ENCODE measurements at regions not wholly inside any gene's neighbourhood (a gene's known extent, or its start where the extent isn't known, plus 50 kb on each side); places are given as distances from the start of the nearest gene placed in this dataset.

DNA sequence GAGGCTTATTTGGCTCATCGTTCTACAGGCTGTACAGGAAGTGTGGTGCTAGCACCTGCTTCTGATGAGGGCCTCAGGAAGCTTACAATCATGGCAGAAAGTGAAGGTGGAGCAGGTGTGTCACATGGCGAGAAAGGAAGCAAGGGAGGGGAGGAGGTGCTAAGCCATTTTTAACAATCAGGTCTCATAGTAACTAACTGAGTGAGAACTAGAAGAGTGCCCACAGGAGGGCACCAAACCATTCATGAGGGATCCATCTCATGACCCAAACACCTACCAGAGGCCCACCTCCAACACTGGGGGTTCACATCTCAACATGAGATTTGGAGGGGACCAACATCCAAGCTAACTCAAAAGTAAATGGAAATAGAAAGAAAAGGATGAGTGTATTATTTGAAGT is 78.1 kb downstream of the CXCL12 start:
- Histone ChIP-seq H3K4me3 (ENCODE audit: low read depth, low read length) (no peak overlapping the region), H3K27me3 (ENCODE audit: control insufficient read depth, insufficient read depth, low read length) (no peaks in the 10 kb centered on the region), H3K27ac (ENCODE audit: low read depth, low read length) (no peak overlapping the region), H3K36me3 (ENCODE audit: control insufficient read depth, insufficient read depth, low read length) (no peaks in the 10 kb centered on the region), H3K4me1 (ENCODE audit: control insufficient read depth, insufficient read depth, low read length) (peaks cover 15% of the 10 kb centered on the region), H3K9me3 (ENCODE audit: control insufficient read depth, insufficient read depth, low read length) (no peaks in the 10 kb centered on the region)
- DNase-seq (ENCODE audit: low read depth in 4 of 6, low spot score in 6 of 6): peak in 1 of 6 donors; percentile 13
- 75% methylated on average over 1 of the region's 2 CpGs for WGBS (ENCODE audit: insufficient coverage)

DNA sequence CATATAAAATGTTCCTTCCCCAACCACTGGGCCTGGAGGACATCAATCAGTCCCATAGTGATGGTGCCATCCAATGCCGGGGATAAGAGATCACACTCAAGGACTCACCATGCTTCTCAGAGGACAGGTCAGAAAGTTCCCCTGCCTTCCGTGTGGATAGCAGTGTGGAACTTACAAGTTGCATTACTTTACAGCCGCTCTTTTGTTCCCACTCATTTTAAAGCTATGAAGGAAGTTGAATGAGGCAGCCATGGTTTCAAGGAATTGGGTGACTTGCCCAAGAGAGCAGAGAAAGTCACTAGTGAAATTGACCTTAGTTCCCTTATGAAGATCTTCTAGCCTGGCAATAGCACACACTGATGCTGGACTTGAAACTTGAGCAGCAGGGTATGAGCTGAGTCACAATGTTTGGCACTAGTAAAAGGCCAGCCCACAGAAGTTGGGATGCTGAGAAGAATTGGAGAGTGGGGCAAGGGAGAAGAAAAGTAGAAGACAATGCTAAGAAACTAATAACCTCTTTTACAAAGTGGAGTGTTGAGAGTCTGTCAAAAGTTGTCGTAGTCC is 78.7 kb downstream of the CXCL12 start:
- no peaks in the 10 kb centered on the region for H3K27me3 ChIP-seq (ENCODE audit: control insufficient read depth, insufficient read depth, low read length)
- H3K4me1 ChIP-seq (ENCODE audit: control insufficient read depth, insufficient read depth, low read length): peaks cover 17% of the 10 kb centered on the region
- no peaks in the 10 kb centered on the region for H3K36me3 ChIP-seq (ENCODE audit: control insufficient read depth, insufficient read depth, low read length)
- no peak overlapping the region for H3K4me3 ChIP-seq (ENCODE audit: low read depth, low read length)
- 50% methylated on average over 2 of the region's 4 CpGs for WGBS (ENCODE audit: insufficient coverage)
- no peak for DNase-seq (ENCODE audit: low read depth in 4 of 6, low spot score in 6 of 6)
- H3K9me3 ChIP-seq (ENCODE audit: control insufficient read depth, insufficient read depth, low read length): no peaks in the 10 kb centered on the region
- H3K27ac ChIP-seq (ENCODE audit: low read depth, low read length): no peak overlapping the region

DNA sequence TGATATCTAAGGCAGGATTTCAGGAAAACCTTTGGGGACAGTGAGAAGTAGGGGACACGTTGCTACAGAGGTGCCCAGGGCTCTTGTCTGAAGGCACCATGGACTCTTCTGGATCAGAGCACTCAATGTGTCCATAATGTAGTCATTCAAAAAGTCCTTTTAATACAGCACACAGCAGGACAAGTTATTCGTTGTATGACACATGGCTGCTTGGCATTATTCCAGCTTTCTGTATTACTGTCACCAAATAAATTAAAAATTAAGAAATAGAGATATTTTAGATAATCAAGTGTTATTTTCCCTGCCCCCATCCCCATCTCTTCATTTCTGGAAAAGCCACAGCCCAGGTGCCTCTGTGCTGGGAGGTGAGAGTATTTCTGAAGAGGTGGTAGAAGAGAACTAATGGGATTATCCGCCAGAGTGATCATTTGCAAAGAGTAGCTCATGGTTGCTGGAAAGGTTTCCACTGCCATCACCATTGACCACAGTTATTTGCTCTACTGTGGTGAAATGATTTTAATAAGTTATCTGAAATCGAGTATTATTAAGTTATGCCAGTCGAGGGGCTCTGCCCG is 83.0 kb downstream of the CXCL12 start:
- Histone ChIP-seq H3K4me1 (ENCODE audit: control insufficient read depth, insufficient read depth, low read length) (peaks cover 18% of the 10 kb centered on the region), H3K4me3 (ENCODE audit: low read depth, low read length) (no peak overlapping the region), H3K9me3 (ENCODE audit: control insufficient read depth, insufficient read depth, low read length) (no peaks in the 10 kb centered on the region), H3K27ac (ENCODE audit: low read depth, low read length) (no peak overlapping the region), H3K27me3 (ENCODE audit: control insufficient read depth, insufficient read depth, low read length) (no peaks in the 10 kb centered on the region), H3K36me3 (ENCODE audit: control insufficient read depth, insufficient read depth, low read length) (no peaks in the 10 kb centered on the region)
- DNase-seq (ENCODE audit: low read depth in 4 of 6, low spot score in 6 of 6): peak in 1 of 6 donors; percentile 55
- WGBS (ENCODE audit: insufficient coverage): 71% methylated on average over 4 of the region's 6 CpGs

DNA sequence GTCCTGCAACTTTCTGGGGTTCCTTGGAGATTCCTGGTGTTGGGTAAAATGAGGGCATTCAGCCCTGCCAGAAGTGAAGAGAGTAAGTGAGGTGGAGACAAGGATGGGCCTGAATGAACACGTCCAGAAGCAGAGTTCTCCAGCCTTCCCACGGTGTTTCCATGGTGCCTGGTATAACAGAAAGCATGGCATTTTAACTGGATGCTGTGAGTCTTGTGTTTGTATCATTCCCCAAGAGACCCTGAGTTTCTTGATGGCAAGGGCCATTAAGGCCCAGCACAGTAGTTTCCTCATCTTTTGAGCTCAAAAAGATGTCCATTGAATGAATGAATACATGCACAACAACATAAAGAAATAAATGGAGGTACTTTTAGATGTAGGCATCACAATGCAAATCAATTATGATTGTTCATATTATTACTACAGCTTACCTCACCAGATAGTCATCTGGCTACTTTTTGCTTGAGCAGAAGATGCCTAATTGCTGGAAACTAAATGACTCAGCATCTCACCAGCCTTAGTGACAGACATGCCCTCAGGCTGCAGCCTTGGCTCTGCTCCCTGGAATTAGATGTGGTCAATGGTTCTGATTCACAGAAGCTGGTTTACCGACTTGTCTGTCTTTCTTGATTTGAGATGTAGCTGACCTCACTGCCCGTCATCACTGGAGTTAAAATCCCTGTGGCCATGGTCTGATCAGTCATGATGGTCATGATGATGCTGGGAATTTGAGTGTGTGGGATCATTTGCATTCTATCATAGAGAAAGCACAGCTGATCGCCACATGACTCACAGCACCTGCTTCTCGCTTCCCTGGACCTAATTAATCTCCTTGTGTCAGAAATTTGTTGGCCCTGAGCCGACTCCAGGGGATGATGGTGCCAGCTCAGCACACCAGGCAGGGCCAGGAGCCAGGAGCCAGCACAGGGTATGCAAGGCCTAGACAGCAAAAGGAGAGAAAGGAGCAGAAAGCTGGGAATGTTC is 83.9 kb downstream of the CXCL12 start:
- peak in 2 of 6 donors; percentile 81 to 91 for DNase-seq (ENCODE audit: low read depth in 4 of 6, low spot score in 6 of 6)

DNA sequence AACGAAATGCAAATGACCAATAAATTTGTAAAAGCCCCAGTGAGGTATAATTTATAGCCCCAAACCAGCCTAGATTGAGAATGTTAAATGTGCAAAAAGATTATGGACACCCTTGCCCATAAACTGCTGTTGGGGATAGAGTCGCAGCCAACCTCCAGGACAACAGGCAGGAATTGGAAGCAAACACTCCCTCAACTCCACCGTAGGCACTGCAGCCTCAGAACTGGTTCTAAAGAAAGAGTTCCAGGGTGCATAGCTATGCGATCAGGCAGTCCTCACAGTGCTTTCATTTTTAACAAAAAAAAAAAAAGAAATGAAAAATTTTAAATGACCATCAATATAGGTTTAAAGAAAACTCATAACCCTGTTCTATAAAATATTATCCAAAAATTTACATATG is 86.2 kb downstream of the CXCL12 start:
- no peaks in the 10 kb centered on the region for H3K9me3 ChIP-seq (ENCODE audit: control insufficient read depth, insufficient read depth, low read length)
- peaks cover 3% of the 10 kb centered on the region for H3K27me3 ChIP-seq (ENCODE audit: control insufficient read depth, insufficient read depth, low read length)
- H3K36me3 ChIP-seq (ENCODE audit: control insufficient read depth, insufficient read depth, low read length): no peaks in the 10 kb centered on the region
- H3K4me1 ChIP-seq (ENCODE audit: control insufficient read depth, insufficient read depth, low read length): peaks cover 19% of the 10 kb centered on the region
- H3K27ac ChIP-seq (ENCODE audit: low read depth, low read length): no peak overlapping the region
- no peak for DNase-seq (ENCODE audit: low read depth in 4 of 6, low spot score in 6 of 6)
- 57% methylated on average over 1 of the region's 4 CpGs for WGBS (ENCODE audit: insufficient coverage)
- H3K4me3 ChIP-seq (ENCODE audit: low read depth, low read length): no peak overlapping the region

More for the DNA sequence above, 83.9 kb downstream of the CXCL12 start:
- H3K4me1 ChIP-seq (ENCODE audit: control insufficient read depth, insufficient read depth, low read length): peaks cover 18% of the 10 kb centered on the region
- H3K36me3 ChIP-seq (ENCODE audit: control insufficient read depth, insufficient read depth, low read length): no peaks in the 10 kb centered on the region
- H3K27me3 ChIP-seq (ENCODE audit: control insufficient read depth, insufficient read depth, low read length): no peaks in the 10 kb centered on the region
- H3K27ac ChIP-seq (ENCODE audit: low read depth, low read length): no peak overlapping the region
- H3K4me3 ChIP-seq (ENCODE audit: low read depth, low read length): no peak overlapping the region
- no peaks in the 10 kb centered on the region for H3K9me3 ChIP-seq (ENCODE audit: control insufficient read depth, insufficient read depth, low read length)
- WGBS (ENCODE audit: insufficient coverage): 39% methylated on average over 5 of the region's 7 CpGs

DNA sequence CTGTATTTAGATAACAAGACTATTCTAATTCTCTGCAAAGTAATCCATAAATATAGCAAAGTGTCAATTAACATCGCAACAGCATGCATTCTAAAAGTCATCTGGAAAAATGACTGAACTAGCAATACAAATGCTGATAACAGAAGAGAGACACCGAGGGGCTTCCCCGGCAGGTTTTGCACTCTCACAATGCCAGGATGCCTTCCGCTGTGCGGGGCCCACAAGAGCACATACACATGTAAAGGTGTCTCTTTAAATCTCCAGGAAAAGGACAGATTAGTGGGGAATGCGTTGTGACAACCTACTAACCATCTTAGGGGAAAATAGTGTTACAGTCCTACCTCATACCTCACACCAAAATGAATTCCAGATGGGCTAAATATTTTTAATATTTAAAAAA is 86.9 kb downstream of the CXCL12 start:
- no peak for DNase-seq (ENCODE audit: low read depth in 4 of 6, low spot score in 6 of 6)
- no peak overlapping the region for H3K27ac ChIP-seq (ENCODE audit: low read depth, low read length)
- no peaks in the 10 kb centered on the region for H3K36me3 ChIP-seq (ENCODE audit: control insufficient read depth, insufficient read depth, low read length)
- no peaks in the 10 kb centered on the region for H3K9me3 ChIP-seq (ENCODE audit: control insufficient read depth, insufficient read depth, low read length)
- H3K4me3 ChIP-seq (ENCODE audit: low read depth, low read length): no peak overlapping the region
- WGBS (ENCODE audit: insufficient coverage): no CpG with 5 or more reads among the region's 6 CpGs
- H3K4me1 ChIP-seq (ENCODE audit: control insufficient read depth, insufficient read depth, low read length): peaks cover 27% of the 10 kb centered on the region
- H3K27me3 ChIP-seq (ENCODE audit: control insufficient read depth, insufficient read depth, low read length): peaks cover 3% of the 10 kb centered on the region

DNA sequence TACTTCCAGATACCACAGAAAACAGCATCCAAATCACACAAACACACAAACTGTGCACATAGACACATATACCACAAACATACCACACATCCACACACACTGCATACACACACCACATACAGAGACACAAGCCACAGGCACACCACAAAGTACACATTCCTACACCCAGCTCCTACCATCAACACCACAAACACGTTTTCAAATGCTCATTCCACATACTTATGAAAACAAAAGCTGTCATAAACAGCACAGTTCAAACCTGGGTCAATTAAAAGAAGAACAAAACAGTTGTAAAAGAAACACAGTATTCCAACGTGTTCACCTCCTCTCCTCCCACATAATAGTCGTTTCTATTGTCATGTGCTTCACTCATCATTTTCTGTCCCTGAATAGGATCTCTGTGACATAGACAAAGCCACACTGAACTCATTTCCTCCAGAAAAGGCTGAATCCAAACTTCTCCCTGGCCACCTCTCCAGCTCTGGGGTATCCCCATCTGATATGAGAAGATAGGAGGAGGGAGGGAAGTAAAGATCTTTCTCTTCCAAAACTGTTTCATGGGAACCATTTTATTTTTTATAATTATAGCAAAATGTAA is 89.2 kb downstream of the CXCL12 start:
- no peaks in the 10 kb centered on the region for H3K9me3 ChIP-seq (ENCODE audit: control insufficient read depth, insufficient read depth, low read length)
- no peak overlapping the region for H3K27ac ChIP-seq (ENCODE audit: low read depth, low read length)
- H3K4me1 ChIP-seq (ENCODE audit: control insufficient read depth, insufficient read depth, low read length): peaks cover 22% of the 10 kb centered on the region
- H3K4me3 ChIP-seq (ENCODE audit: low read depth, low read length): no peak overlapping the region
- H3K27me3 ChIP-seq (ENCODE audit: control insufficient read depth, insufficient read depth, low read length): peaks cover 3% of the 10 kb centered on the region
- peak in 1 of 6 donors; percentile 62 for DNase-seq (ENCODE audit: low read depth in 4 of 6, low spot score in 6 of 6)
- WGBS (ENCODE audit: insufficient coverage): 17% methylated on average over 3 of the region's 3 CpGs
- H3K36me3 ChIP-seq (ENCODE audit: control insufficient read depth, insufficient read depth, low read length): no peaks in the 10 kb centered on the region

DNA sequence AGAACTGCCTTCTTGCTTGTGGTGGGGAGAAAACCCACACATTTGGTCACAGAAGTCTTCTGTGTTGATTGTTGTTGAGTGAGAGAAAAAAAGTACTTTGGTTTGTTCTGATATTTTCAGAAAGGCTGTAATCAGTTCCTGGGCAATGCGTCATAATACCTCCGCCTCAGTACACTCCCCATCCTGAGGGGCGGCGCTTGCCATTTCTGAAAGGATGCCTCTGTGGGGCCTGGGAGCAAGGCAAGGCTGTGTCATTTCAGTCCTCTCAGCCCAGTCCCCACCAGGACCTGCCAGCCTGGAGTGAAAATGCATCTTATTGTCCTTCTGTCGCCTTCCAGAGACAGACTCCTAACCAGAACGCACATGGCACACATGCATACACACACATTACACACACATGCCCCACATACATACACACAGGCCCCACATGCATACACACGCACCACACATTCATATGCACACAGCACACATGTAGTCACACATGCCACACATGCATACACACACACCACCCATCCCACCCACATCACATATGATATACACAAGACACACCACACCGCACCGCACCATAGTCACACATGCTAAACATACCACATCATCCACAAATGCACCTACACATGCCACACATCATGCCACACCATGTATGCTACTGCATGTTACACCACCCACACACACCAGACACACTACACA is 90.0 kb downstream of the CXCL12 start:
- Histone ChIP-seq H3K27me3 (ENCODE audit: control insufficient read depth, insufficient read depth, low read length) (peaks cover 3% of the 10 kb centered on the region), H3K4me1 (ENCODE audit: control insufficient read depth, insufficient read depth, low read length) (peaks cover 15% of the 10 kb centered on the region), H3K9me3 (ENCODE audit: control insufficient read depth, insufficient read depth, low read length) (no peaks in the 10 kb centered on the region), H3K27ac (ENCODE audit: low read depth, low read length) (no peak overlapping the region), H3K36me3 (ENCODE audit: control insufficient read depth, insufficient read depth, low read length) (no peaks in the 10 kb centered on the region), H3K4me3 (ENCODE audit: low read depth, low read length) (no peak overlapping the region)
- WGBS (ENCODE audit: insufficient coverage): 98% methylated on average over 8 of the region's 9 CpGs
- DNase-seq (ENCODE audit: low read depth in 4 of 6, low spot score in 6 of 6): no peak

DNA sequence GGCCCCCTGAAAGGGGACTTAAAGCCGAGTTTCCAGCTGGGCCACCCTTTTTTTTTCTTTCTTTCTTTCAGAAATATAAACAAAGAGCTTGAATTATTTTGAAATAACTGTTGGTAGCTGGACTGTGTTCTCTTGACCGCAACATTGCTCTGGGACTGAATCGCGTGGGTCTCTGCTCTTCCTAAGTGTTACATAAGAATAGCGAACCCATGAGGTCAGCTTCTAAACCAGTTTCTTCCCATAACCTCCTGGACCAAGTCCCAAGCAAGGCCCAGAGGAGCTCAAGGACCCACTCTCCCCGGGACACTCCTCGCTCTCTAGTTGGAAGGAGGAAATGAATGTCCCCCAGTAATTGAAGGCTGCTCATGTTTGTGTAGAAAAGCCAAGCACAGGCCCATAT is 91.1 kb downstream of the CXCL12 start:
- Histone ChIP-seq H3K27ac (ENCODE audit: low read depth, low read length) (no peak overlapping the region), H3K4me3 (ENCODE audit: low read depth, low read length) (no peak overlapping the region)

More for the DNA sequence above, 91.1 kb downstream of the CXCL12 start:
- no peak for DNase-seq (ENCODE audit: low read depth in 4 of 6, low spot score in 6 of 6)
- H3K27me3 ChIP-seq (ENCODE audit: control insufficient read depth, insufficient read depth, low read length): peaks cover 3% of the 10 kb centered on the region
- H3K9me3 ChIP-seq (ENCODE audit: control insufficient read depth, insufficient read depth, low read length): no peaks in the 10 kb centered on the region
- 70% methylated on average over 2 of the region's 7 CpGs for WGBS (ENCODE audit: insufficient coverage)
- peaks cover 14% of the 10 kb centered on the region for H3K4me1 ChIP-seq (ENCODE audit: control insufficient read depth, insufficient read depth, low read length)
- no peaks in the 10 kb centered on the region for H3K36me3 ChIP-seq (ENCODE audit: control insufficient read depth, insufficient read depth, low read length)

All from spinal cord (tissue), 9 donors.